A549 (cell line): ENCODE measurements at regions not wholly inside any gene's neighbourhood (a gene's known extent, or its start where the extent isn't known, plus 50 kb on each side); places are given as distances from the start of the nearest gene placed in this dataset.

Experiments used
- CEBPB ChIP-seq, 2 experiments: fragments of >200 bp in 1 of 2; sonication (Bioruptor Twin) in 1 of 2; formaldehyde crosslinking in 1 of 2; IDR thresholded peaks; 2 replicates each; pipeline ENCODE4 v1.6.1; 2012 to 2016
- JUNB ChIP-seq: fragments of >200 bp; sonication (Bioruptor Twin); formaldehyde crosslinking; IDR thresholded peaks from 2 replicates; pipeline ENCODE4 v1.6.1; 2016
- MAFK ChIP-seq: fragments of 450-650 bp; IDR thresholded peaks from 2 replicates; pipeline ENCODE4 v1.6.1; 2014; ENCODE audit not compliant: partially characterized antibody
- SMC3 ChIP-seq: fragments of >200 bp; sonication (Bioruptor Twin); formaldehyde crosslinking; IDR thresholded peaks from 3 replicates; pipeline ENCODE4 v1.6.1; 2018; ENCODE audit warnings: inconsistent platforms
- TP53 ChIP-seq: fragments of 250-450 bp; sonication (Bioruptor Pico); IDR thresholded peaks from 2 replicates; pipeline ENCODE4 v1.5.0; 2021; ENCODE audit warnings: mild to moderate bottlenecking, moderate library complexity
- TF ChIP-seq, protein P1 (sequence below): fragments of 450-650 bp; IDR thresholded peaks from 2 replicates; pipeline ENCODE4 v1.6.1; 2014; ENCODE audit warnings: antibody characterized with exemption
- TF ChIP-seq, protein P2 (sequence below): fragments of >200 bp; sonication (Bioruptor Twin); formaldehyde crosslinking; IDR thresholded peaks from 3 replicates; pipeline ENCODE4 v1.5.1; 2016
- TF ChIP-seq, protein P3 (sequence below): IDR thresholded peaks from 2 replicates; pipeline ENCODE4 v1.6.1; 2012

DNA sequence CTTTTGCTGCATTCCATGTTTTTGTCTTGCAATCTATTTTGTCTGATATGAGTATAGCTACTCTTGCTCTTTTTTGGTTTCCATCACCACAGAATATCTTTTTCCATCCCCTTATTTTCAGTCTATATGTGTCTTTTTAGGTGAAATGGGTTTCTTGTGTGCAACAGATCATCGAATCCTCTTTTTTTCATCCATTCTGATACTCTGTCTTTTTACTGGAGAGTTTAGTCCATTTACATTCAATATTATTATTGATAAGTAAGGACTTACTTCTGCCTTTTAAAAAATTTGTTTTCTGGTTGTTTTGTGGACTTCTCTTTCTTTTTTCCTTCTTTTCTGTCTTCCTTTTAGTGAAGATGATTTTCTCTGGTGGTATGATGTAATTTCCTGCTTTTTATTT lies 64.6 kb upstream of the CD55 start:
- TF ChIP-seq, protein P1, sequence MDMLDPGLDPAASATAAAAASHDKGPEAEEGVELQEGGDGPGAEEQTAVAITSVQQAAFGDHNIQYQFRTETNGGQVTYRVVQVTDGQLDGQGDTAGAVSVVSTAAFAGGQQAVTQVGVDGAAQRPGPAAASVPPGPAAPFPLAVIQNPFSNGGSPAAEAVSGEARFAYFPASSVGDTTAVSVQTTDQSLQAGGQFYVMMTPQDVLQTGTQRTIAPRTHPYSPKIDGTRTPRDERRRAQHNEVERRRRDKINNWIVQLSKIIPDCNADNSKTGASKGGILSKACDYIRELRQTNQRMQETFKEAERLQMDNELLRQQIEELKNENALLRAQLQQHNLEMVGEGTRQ, result no peak
- no peak for TF ChIP-seq JUNB
- TF ChIP-seq MAFK, result no peak
- no peak for TF ChIP-seq TP53
- no peak for TF ChIP-seq CEBPB (IDR thresholded peaks at IDR 0.05)
- TF ChIP-seq, protein P2, sequence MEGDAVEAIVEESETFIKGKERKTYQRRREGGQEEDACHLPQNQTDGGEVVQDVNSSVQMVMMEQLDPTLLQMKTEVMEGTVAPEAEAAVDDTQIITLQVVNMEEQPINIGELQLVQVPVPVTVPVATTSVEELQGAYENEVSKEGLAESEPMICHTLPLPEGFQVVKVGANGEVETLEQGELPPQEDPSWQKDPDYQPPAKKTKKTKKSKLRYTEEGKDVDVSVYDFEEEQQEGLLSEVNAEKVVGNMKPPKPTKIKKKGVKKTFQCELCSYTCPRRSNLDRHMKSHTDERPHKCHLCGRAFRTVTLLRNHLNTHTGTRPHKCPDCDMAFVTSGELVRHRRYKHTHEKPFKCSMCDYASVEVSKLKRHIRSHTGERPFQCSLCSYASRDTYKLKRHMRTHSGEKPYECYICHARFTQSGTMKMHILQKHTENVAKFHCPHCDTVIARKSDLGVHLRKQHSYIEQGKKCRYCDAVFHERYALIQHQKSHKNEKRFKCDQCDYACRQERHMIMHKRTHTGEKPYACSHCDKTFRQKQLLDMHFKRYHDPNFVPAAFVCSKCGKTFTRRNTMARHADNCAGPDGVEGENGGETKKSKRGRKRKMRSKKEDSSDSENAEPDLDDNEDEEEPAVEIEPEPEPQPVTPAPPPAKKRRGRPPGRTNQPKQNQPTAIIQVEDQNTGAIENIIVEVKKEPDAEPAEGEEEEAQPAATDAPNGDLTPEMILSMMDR, result no peak
- TF ChIP-seq SMC3, result no peak
- TF ChIP-seq, protein P3, sequence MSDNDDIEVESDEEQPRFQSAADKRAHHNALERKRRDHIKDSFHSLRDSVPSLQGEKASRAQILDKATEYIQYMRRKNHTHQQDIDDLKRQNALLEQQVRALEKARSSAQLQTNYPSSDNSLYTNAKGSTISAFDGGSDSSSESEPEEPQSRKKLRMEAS, result no peak
